Suprapubic skin (tissue), 3 donors: ENCODE measurements at regions not wholly inside any gene's neighbourhood (a gene's known extent, or its start where the extent isn't known, plus 50 kb on each side); places are given as distances from the start of the nearest gene placed in this dataset.

ENCODE experiments used
- EP300 ChIP-seq: sonication (generic); formaldehyde crosslinking; IDR thresholded peaks from one replicate; pipeline ENCODE4 v1.6.1; 2017; ENCODE audit warnings: antibody characterized with exemption
- POLR2A ChIP-seq, 2 donors: fragments of 450-650 bp; IDR thresholded peaks; one replicate each; pipeline ENCODE4 v1.6.1; 2017; ENCODE audit warnings: antibody characterized with exemption in 2 of 2, mild to moderate bottlenecking in 2 of 2, moderate library complexity in 2 of 2
- TF ChIP-seq, protein P1 (sequence below), 2 donors: fragments of 200-600 bp in 1 of 2; fragments of 450-650 bp in 1 of 2; sonication (generic) in 1 of 2; IDR thresholded peaks; one replicate each; pipeline ENCODE4 v1.5.1; 2016 to 2019; ENCODE audit warnings: antibody characterized with exemption in 2 of 2, mild to moderate bottlenecking in 1 of 2, moderate library complexity in 1 of 2

DNA sequence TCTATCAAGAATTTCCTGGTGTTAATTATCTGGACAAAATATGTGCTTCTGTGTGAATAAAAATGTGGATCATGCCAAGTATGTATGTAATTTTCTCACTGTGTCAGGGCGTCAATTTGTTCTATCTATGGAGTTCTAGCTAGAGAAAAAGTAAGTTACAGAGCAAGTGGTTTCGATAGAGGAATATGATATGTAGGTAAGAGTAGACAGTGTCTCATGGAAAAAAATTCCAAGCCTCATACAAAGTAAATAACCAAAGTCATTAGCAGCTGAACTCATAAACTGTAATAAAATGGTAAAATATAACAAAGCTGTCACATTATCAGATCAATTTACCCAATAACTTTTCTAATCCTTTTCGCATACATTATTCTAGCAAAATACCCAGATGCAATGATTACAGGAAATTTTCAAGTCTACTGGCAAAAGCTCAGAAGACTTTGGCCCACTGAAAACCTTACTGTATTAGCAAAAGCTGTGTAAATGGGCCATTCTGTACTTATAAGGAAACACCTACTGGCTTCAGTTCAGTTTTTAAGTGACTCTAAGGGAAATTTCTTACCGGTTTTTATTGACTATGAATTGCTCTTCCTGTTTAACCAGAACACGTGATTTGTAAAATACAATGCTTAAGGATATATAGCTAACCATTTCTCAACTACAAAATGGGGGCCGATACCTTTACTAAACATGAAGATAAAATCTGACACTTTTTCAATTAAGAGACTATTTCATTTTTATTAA is 121.0 kb upstream of the ARSJ start:
- TF ChIP-seq POLR2A (IDR thresholded peaks at IDR 0.05), result no peak
- TF ChIP-seq, protein P1, sequence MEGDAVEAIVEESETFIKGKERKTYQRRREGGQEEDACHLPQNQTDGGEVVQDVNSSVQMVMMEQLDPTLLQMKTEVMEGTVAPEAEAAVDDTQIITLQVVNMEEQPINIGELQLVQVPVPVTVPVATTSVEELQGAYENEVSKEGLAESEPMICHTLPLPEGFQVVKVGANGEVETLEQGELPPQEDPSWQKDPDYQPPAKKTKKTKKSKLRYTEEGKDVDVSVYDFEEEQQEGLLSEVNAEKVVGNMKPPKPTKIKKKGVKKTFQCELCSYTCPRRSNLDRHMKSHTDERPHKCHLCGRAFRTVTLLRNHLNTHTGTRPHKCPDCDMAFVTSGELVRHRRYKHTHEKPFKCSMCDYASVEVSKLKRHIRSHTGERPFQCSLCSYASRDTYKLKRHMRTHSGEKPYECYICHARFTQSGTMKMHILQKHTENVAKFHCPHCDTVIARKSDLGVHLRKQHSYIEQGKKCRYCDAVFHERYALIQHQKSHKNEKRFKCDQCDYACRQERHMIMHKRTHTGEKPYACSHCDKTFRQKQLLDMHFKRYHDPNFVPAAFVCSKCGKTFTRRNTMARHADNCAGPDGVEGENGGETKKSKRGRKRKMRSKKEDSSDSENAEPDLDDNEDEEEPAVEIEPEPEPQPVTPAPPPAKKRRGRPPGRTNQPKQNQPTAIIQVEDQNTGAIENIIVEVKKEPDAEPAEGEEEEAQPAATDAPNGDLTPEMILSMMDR (IDR thresholded peaks at IDR 0.05), result no peak
- TF ChIP-seq EP300, result no peak
